ENCODE measurements at regions not wholly inside any gene's neighbourhood (a gene's known extent, or its start where the extent isn't known, plus 50 kb on each side); places are given as distances from the start of the nearest gene placed in this dataset.

GRCh38 chr2:139067072-139067471 lies 286.9 kb upstream of the NXPH2 start:
- no peak for TF ChIP-seq CEBPB (IDR thresholded peaks at IDR 0.05)
- no peak for TF ChIP-seq RAD21 (IDR thresholded peaks at IDR 0.05; ENCODE audit: low read depth)
- no peak for TF ChIP-seq MAX (IDR thresholded peaks at IDR 0.05)
- no peak for TF ChIP-seq EP300 (IDR thresholded peaks at IDR 0.05; ENCODE audit: borderline replicate concordance)
- TF ChIP-seq TCF12 (IDR thresholded peaks at IDR 0.05; ENCODE audit: low read depth): no peak
- no peak for TF ChIP-seq TAF1 (IDR thresholded peaks at IDR 0.05; ENCODE audit: low read depth)
- TF ChIP-seq FOXM1 (IDR thresholded peaks at IDR 0.05; ENCODE audit: borderline replicate concordance, low read depth): no peak
- TF ChIP-seq TEAD4 (IDR thresholded peaks at IDR 0.05): no peak
- no peak for TF ChIP-seq REST (IDR thresholded peaks at IDR 0.05; ENCODE audit: low read depth)
- TF ChIP-seq USF1 (IDR thresholded peaks at IDR 0.05): no peak
- no peak for TF ChIP-seq CREB1 (IDR thresholded peaks at IDR 0.05; ENCODE audit: low read depth)
- no peak for TF ChIP-seq NFIC (IDR thresholded peaks at IDR 0.05)

All from Ishikawa (cell line).